PFSK-1 (cell line): ENCODE measurements at regions not wholly inside any gene's neighbourhood (a gene's known extent, or its start where the extent isn't known, plus 50 kb on each side); places are given as distances from the start of the nearest gene placed in this dataset.

Experiments used
- FOXP2 ChIP-seq: optimal IDR thresholded peaks from 2 replicates; pipeline ENCODE3; 2011; ENCODE audit warnings: borderline replicate concordance, control low read depth, inconsistent platforms; ENCODE audit not compliant: insufficient read depth; ENCODE audit errors: extremely low read length, extremely low read depth
- POLR2AphosphoS5 ChIP-seq: IDR thresholded peaks from 2 replicates; pipeline ENCODE4 v1.6.1; 2012; ENCODE audit warnings: low read depth, mild to moderate bottlenecking, control low read depth, low read length, moderate library complexity
- SIN3A ChIP-seq: IDR thresholded peaks from 2 replicates; pipeline ENCODE4 v1.6.1; 2012; ENCODE audit warnings: mild to moderate bottlenecking, low read length, moderate library complexity, borderline replicate concordance; ENCODE audit not compliant: insufficient read depth
- TAF1 ChIP-seq: IDR thresholded peaks from 2 replicates; pipeline ENCODE4 v1.6.1; 2012; ENCODE audit warnings: low read length, control low read depth, borderline replicate concordance; ENCODE audit not compliant: insufficient read depth
- TF ChIP-seq, protein P1 (sequence below), 2 experiments: IDR thresholded peaks; 2 replicates each; pipeline versions ENCODE4 v1.6.1 to v1.8.0; 2011 to 2012; ENCODE audit warnings: low read depth in 2 of 2, low read length in 2 of 2, control low read depth in 1 of 2, inconsistent platforms in 1 of 2, mild to moderate bottlenecking in 1 of 2, moderate library complexity in 1 of 2; ENCODE audit not compliant: insufficient read depth in 1 of 2

DNA sequence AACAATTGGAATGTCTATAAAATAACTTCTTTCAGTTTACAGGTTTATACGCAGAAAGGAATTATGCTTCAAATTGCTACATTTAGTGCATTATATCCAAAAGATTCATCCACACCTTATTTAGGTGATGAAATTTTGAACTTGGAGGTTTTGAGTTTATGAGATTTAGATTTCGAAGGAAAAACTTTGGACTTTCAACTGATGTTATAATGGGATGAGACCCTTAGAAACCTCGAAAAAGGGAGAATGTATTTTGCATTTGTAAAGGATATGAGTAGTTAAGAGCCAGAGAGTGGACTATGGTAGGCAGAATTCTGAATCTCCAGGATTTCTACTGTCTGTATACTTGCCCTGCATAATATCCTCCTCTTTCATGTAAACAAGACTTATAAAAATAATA is 851.6 kb upstream of the MGAT4C start:
- TF ChIP-seq TAF1 (no peak), FOXP2 (no peak), SIN3A (no peak), POLR2AphosphoS5 (no peak)
- TF ChIP-seq, protein P1, sequence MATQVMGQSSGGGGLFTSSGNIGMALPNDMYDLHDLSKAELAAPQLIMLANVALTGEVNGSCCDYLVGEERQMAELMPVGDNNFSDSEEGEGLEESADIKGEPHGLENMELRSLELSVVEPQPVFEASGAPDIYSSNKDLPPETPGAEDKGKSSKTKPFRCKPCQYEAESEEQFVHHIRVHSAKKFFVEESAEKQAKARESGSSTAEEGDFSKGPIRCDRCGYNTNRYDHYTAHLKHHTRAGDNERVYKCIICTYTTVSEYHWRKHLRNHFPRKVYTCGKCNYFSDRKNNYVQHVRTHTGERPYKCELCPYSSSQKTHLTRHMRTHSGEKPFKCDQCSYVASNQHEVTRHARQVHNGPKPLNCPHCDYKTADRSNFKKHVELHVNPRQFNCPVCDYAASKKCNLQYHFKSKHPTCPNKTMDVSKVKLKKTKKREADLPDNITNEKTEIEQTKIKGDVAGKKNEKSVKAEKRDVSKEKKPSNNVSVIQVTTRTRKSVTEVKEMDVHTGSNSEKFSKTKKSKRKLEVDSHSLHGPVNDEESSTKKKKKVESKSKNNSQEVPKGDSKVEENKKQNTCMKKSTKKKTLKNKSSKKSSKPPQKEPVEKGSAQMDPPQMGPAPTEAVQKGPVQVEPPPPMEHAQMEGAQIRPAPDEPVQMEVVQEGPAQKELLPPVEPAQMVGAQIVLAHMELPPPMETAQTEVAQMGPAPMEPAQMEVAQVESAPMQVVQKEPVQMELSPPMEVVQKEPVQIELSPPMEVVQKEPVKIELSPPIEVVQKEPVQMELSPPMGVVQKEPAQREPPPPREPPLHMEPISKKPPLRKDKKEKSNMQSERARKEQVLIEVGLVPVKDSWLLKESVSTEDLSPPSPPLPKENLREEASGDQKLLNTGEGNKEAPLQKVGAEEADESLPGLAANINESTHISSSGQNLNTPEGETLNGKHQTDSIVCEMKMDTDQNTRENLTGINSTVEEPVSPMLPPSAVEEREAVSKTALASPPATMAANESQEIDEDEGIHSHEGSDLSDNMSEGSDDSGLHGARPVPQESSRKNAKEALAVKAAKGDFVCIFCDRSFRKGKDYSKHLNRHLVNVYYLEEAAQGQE (IDR thresholded peaks at IDR 0.05; ENCODE audit: insufficient read depth in 1 of 2, low read depth in 2 of 2, low read length in 2 of 2) = no peak

DNA sequence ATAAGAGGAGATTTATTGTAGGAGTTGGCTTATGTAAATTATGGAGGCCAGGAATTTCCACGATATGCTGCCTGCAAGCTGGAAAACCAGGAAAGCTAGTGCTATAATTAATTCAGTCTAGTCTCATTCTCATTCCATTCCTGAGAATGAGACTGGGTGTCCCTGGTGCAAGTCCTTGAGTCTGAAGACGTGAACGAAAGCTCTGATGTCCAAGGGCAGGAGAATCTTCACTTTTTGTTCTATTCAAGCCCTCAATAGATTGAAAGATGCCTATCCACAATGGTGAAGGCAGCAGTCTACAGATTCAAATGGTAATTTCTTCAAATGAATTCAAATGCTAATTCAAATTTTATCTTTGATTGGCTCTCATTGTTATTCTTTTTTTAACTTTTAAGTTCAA is 851.1 kb upstream of the MGAT4C start:
- TF ChIP-seq SIN3A = no peak
- TF ChIP-seq TAF1 = no peak
- TF ChIP-seq, protein P1 (IDR thresholded peaks at IDR 0.05; ENCODE audit: insufficient read depth in 1 of 2, low read depth in 2 of 2, low read length in 2 of 2) = no peak

DNA sequence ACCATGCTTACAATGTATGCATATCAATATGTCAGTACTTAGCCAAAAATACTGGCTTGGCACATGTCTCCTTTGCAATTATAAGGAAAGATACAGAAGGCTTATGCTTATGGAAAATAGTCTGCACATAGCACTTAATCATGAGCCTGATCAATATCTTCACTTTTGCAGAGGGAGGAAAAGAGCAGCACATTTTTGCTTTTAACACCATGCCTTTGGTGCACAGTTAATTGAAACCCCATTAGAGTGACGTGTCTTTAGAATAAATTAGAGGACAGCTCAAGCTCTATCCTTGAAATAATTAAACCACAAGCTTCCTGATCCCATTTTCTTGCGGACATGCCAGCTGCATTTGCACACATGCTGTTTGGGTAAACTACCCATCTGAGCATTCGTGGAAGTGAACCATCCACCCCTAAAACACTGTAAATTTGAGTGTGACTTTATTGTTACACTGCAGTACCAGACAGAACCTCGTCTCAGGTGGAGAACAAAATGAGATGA is 839.9 kb upstream of the MGAT4C start:
- TF ChIP-seq TAF1 = no peak
- TF ChIP-seq, protein P1 (IDR thresholded peaks at IDR 0.05; ENCODE audit: insufficient read depth in 1 of 2, low read depth in 2 of 2, low read length in 2 of 2) = peak in 1 of 2 experiments; percentile 5; a peak in 1 of 4 replicates

DNA sequence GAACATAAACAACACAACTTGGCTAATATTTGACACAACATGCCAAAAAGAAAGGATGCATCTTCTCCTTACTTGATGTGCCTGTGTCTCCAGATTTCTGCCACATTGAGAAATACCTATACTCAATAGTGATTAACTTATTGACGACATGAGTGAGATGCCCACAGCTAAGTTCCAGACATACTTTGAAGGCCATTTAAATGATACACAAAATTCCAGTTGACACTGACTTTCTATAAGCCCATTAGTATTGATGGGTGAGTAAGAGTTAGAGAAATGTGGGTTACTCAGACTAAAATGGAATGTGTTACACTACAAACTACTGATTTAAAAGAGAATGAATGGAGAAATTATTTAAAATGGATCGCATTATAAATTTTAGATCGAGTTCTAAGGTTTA is 838.2 kb upstream of the MGAT4C start:
- TF ChIP-seq FOXP2 (no peak), SIN3A (no peak), TAF1 (no peak), POLR2AphosphoS5 (no peak)
- TF ChIP-seq, protein P1 (IDR thresholded peaks at IDR 0.05; ENCODE audit: insufficient read depth in 1 of 2, low read depth in 2 of 2, low read length in 2 of 2) = no peak

DNA sequence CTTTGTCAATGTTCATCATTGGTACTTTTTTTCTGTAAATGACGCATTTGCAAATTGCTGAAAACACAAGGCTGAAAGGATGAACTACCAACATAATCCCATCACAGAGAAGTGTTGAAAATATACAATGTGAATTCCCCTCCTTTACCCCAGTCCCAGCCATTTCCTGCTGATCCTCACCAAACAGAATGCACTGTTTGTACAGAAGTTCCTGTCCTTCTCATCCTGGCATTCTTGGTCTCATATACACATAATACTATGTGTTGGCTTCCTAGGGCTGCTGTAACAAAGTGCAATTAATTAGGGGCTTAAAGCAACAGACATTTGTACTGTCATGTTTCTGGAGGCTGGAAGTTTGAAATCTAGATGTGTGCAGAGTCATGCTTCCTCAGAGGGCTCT is 836.2 kb upstream of the MGAT4C start:
- TF ChIP-seq SIN3A = no peak
- no peak for TF ChIP-seq FOXP2
- TF ChIP-seq TAF1 = no peak
- no peak for TF ChIP-seq POLR2AphosphoS5
- TF ChIP-seq, protein P1 (IDR thresholded peaks at IDR 0.05; ENCODE audit: insufficient read depth in 1 of 2, low read depth in 2 of 2, low read length in 2 of 2) = no peak
